ENCODE measurements at regions not wholly inside any gene's neighbourhood (a gene's known extent, or its start where the extent isn't known, plus 50 kb on each side); places are given as distances from the start of the nearest gene placed in this dataset.

- TF ChIP-seq CTCF (conservative IDR thresholded peaks at IDR 0.05 in 1 of 2, IDR thresholded peaks at IDR 0.05 in 1 of 2; ENCODE audit: low read depth in 1 of 2, low read length in 2 of 2) (no peak), EZH2 (IDR thresholded peaks at IDR 0.05; ENCODE audit: low read length, missing control alignments) (no peak)
- DNase-seq (ENCODE audit: low read depth in 2 of 2): no peak
- Histone ChIP-seq H3K36me3 (ENCODE audit: control insufficient read depth, insufficient read depth, low read length) (no peaks in the 10 kb centered on the region), H3K9me3 (ENCODE audit: control insufficient read depth, insufficient read depth, low read depth, low read length) (no peaks in the 10 kb centered on the region), H4K20me1 (ENCODE audit: control insufficient read depth, extremely low read depth, insufficient read depth, low read length) (no peaks in the 10 kb centered on the region), H3K4me1 (ENCODE audit: control insufficient read depth, extremely low read depth, insufficient read depth, low read length) (no peaks in the 10 kb centered on the region), H3K9ac (ENCODE audit: insufficient read depth, low read length) (no peak overlapping the region), H3K27ac (ENCODE audit: insufficient read depth, low read length) (no peak overlapping the region), H3K4me3 (replicated peaks in 1 of 4; ENCODE audit: control extremely low read depth in 1 of 4, insufficient read depth in 1 of 4, low read depth in 3 of 4, low read length in 4 of 4) (no peak overlapping the region), H3K79me2 (ENCODE audit: control insufficient read depth, insufficient read depth, low read length) (no peaks in the 10 kb centered on the region), H3K27me3 (ENCODE audit: control insufficient read depth, insufficient read depth, low read length) (no peaks in the 10 kb centered on the region), H3K4me2 (ENCODE audit: extremely low read depth, insufficient read depth, low read length) (no peak overlapping the region), H2AFZ (ENCODE audit: low read length) (no peak overlapping the region)
Observed at GRCh38 chr2:236855866-236856847, 229.5 kb upstream of the COPS8 start.

- DNase-seq (ENCODE audit: low read depth in 2 of 2): no peak
- TF ChIP-seq EZH2 (IDR thresholded peaks at IDR 0.05; ENCODE audit: low read length, missing control alignments): no peak
Observed at GRCh38 chr2:236856848-236857235, 228.8 kb upstream of the COPS8 start.

GRCh38 chr2:236857246-236857645 is 228.4 kb upstream of the COPS8 start:
- H3K27me3 ChIP-seq (ENCODE audit: control insufficient read depth, insufficient read depth, low read length): no peaks in the 10 kb centered on the region
- H3K79me2 ChIP-seq (ENCODE audit: control insufficient read depth, insufficient read depth, low read length): no peaks in the 10 kb centered on the region
- no peak for TF ChIP-seq EZH2 (IDR thresholded peaks at IDR 0.05; ENCODE audit: low read length, missing control alignments)
- TF ChIP-seq CTCF (conservative IDR thresholded peaks at IDR 0.05 in 1 of 2, IDR thresholded peaks at IDR 0.05 in 1 of 2; ENCODE audit: low read depth in 1 of 2, low read length in 2 of 2): no peak
- H3K4me2 ChIP-seq (ENCODE audit: extremely low read depth, insufficient read depth, low read length): no peak overlapping the region
- H4K20me1 ChIP-seq (ENCODE audit: control insufficient read depth, extremely low read depth, insufficient read depth, low read length): no peaks in the 10 kb centered on the region
- H2AFZ ChIP-seq (ENCODE audit: low read length): no peak overlapping the region
- H3K9me3 ChIP-seq (ENCODE audit: control insufficient read depth, insufficient read depth, low read depth, low read length): no peaks in the 10 kb centered on the region
- no peak overlapping the region for H3K27ac ChIP-seq (ENCODE audit: insufficient read depth, low read length)
- no peak overlapping the region for H3K4me3 ChIP-seq (replicated peaks in 1 of 4; ENCODE audit: control extremely low read depth in 1 of 4, insufficient read depth in 1 of 4, low read depth in 3 of 4, low read length in 4 of 4)
- no peak overlapping the region for H3K9ac ChIP-seq (ENCODE audit: insufficient read depth, low read length)
- no peaks in the 10 kb centered on the region for H3K36me3 ChIP-seq (ENCODE audit: control insufficient read depth, insufficient read depth, low read length)
- no peak for DNase-seq (ENCODE audit: low read depth in 2 of 2)
- H3K4me1 ChIP-seq (ENCODE audit: control insufficient read depth, extremely low read depth, insufficient read depth, low read length): no peaks in the 10 kb centered on the region

More at GRCh38 chr2:236856848-236857235, 228.8 kb upstream of the COPS8 start:
- H3K27me3 ChIP-seq (ENCODE audit: control insufficient read depth, insufficient read depth, low read length): no peaks in the 10 kb centered on the region
- no peaks in the 10 kb centered on the region for H3K9me3 ChIP-seq (ENCODE audit: control insufficient read depth, insufficient read depth, low read depth, low read length)
- no peak overlapping the region for H2AFZ ChIP-seq (ENCODE audit: low read length)
- H3K4me1 ChIP-seq (ENCODE audit: control insufficient read depth, extremely low read depth, insufficient read depth, low read length): no peaks in the 10 kb centered on the region
- H3K79me2 ChIP-seq (ENCODE audit: control insufficient read depth, insufficient read depth, low read length): no peaks in the 10 kb centered on the region
- H3K27ac ChIP-seq (ENCODE audit: insufficient read depth, low read length): no peak overlapping the region
- H3K9ac ChIP-seq (ENCODE audit: insufficient read depth, low read length): no peak overlapping the region
- H3K4me2 ChIP-seq (ENCODE audit: extremely low read depth, insufficient read depth, low read length): no peak overlapping the region
- H3K4me3 ChIP-seq (replicated peaks in 1 of 4; ENCODE audit: control extremely low read depth in 1 of 4, insufficient read depth in 1 of 4, low read depth in 3 of 4, low read length in 4 of 4): no peak overlapping the region
- H3K36me3 ChIP-seq (ENCODE audit: control insufficient read depth, insufficient read depth, low read length): no peaks in the 10 kb centered on the region
- H4K20me1 ChIP-seq (ENCODE audit: control insufficient read depth, extremely low read depth, insufficient read depth, low read length): no peaks in the 10 kb centered on the region

All from fibroblast of lung (primary cell).